ENCODE measurements at regions not wholly inside any gene's neighbourhood (a gene's known extent, or its start where the extent isn't known, plus 50 kb on each side); places are given as distances from the start of the nearest gene placed in this dataset.

DNA sequence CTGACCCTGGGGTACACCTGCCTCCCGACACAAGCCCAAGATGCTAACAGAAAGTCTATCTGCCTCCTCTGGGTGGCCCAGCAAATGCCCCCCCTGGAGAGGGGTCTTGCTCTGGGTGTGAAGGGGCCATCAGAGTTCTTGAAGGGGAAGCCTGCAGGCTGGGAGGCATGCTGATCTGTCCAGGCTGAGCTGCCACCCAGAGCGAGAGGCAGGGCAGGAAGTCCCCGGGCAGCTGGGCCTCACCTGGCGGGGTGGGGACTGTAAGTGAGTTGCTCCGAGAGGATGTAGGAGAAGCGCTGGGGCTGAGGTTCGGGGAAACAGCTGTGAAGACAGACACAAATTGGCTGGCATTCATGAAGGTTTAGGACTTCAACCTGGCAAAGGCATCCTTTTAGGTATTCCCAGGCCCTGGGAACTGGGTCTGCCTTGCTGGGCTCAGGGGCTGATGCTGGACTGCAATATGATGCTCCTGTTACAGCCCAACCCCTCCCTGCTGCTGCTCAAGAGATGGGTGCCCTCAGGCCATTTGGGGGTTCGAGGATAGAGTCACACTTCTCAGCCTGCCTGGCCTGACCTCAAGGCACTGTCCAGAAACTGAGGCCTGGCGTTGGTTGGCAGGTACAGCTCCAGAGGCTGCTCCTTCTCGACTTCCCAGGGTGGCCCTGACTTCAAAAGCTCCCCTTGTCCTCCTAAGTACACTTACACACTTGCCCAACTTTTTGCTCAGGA lies 60.2 kb upstream of the LYVE1 start:
- peaks cover 70% of the 10 kb centered on the region for H3K4me1 Mint-ChIP-seq

More for the DNA sequence above, 60.2 kb upstream of the LYVE1 start:
- Mint-ChIP-seq H3K9me3 (ENCODE audit: insufficient read depth) (no peaks in the 10 kb centered on the region), H3K4me3 (peak overlapping the region; percentile 32), H3K27ac (peak overlapping the region; percentile 89), H3K27me3 (no peaks in the 10 kb centered on the region)
- intact Hi-C loops (cut with micrococcal nuclease): loop anchor here (1.0 kb wide), 1 partner anchor 13 kb away; no protein-coding TSS in a partner anchor
- peak overlapping the region; percentile 58 to 64 for H3K27ac ChIP-seq (ENCODE audit: low read length in 2 of 2)
- POLR2A ChIA-PET: interaction anchor here (1.0 kb wide), 1 partner anchor 12 kb away, joined by 3 read pairs; no protein-coding TSS in a partner anchor
- peak overlapping the region; percentile 48 for H3K4me2 ChIP-seq (replicated peaks; ENCODE audit: low read depth, low read length, poor library complexity, severe bottlenecking)
- CTCF ChIA-PET: interaction anchor here (0.6 to 1.8 kb wide), 8 partner anchors 9 to 88 kb away, joined by 3 to 8 read pairs (median 4); partner anchors contain the start of gene RNF141
- peak; percentile 88 for ATAC-seq (ENCODE audit: low read depth)
- peaks cover 42 to 64% of the 10 kb centered on the region in 2 donors for H3K4me1 ChIP-seq (ENCODE audit: control insufficient read depth in 2 of 2, insufficient read depth in 2 of 2, low read length in 2 of 2)
- H4K20me1 ChIP-seq (ENCODE audit: control insufficient read depth, insufficient read depth, low read length, poor library complexity, severe bottlenecking): no peaks in the 10 kb centered on the region
- peak overlapping the region; percentile 11 for H3K9ac ChIP-seq (ENCODE audit: low read length)
- H3K79me2 ChIP-seq (ENCODE audit: control insufficient read depth, insufficient read depth, low read length): no peaks in the 10 kb centered on the region
- peak; percentile 64 for DNase-seq
- peak overlapping the region; percentile 52 for H2AFZ ChIP-seq (ENCODE audit: insufficient read depth, low read depth, low read length, poor library complexity, severe bottlenecking)
- no peak overlapping the region for H3K4me3 ChIP-seq (ENCODE audit: control extremely low read depth in 1 of 5, extremely low read depth in 1 of 5, insufficient read depth in 1 of 5, low read depth in 2 of 5, low read length in 4 of 5)
- WGBS (ENCODE audit: insufficient coverage): 42% methylated on average over 9 of the region's 10 CpGs
- TF ChIP-seq EZH2 (IDR thresholded peaks at IDR 0.05; ENCODE audit: borderline replicate concordance, insufficient read depth, low read depth, low read length, poor library complexity, severe bottlenecking): no peak
- TF ChIP-seq, protein P1, sequence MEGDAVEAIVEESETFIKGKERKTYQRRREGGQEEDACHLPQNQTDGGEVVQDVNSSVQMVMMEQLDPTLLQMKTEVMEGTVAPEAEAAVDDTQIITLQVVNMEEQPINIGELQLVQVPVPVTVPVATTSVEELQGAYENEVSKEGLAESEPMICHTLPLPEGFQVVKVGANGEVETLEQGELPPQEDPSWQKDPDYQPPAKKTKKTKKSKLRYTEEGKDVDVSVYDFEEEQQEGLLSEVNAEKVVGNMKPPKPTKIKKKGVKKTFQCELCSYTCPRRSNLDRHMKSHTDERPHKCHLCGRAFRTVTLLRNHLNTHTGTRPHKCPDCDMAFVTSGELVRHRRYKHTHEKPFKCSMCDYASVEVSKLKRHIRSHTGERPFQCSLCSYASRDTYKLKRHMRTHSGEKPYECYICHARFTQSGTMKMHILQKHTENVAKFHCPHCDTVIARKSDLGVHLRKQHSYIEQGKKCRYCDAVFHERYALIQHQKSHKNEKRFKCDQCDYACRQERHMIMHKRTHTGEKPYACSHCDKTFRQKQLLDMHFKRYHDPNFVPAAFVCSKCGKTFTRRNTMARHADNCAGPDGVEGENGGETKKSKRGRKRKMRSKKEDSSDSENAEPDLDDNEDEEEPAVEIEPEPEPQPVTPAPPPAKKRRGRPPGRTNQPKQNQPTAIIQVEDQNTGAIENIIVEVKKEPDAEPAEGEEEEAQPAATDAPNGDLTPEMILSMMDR (IDR thresholded peaks at IDR 0.05): no peak
- peaks cover 0 to 7% (median 0%) of the 10 kb centered on the region in 3 donors for H3K9me3 ChIP-seq (ENCODE audit: control extremely low read depth in 1 of 3, control insufficient read depth in 2 of 3, insufficient read depth in 1 of 3, low read length in 2 of 3)
- no peaks in the 10 kb centered on the region for H3K36me3 ChIP-seq (replicated peaks in 1 of 2; ENCODE audit: control extremely low read depth in 1 of 2, control insufficient read depth in 1 of 2, extremely low read depth in 1 of 2, insufficient read depth in 2 of 2, low read length in 1 of 2)
- H3K27me3 ChIP-seq (replicated peaks in 1 of 4; ENCODE audit: control extremely low read depth in 1 of 4, control insufficient read depth in 3 of 4, insufficient read depth in 4 of 4, low read length in 3 of 4): no peaks in the 10 kb centered on the region

All from B cell (primary cell).